ENCODE measurements at regions not wholly inside any gene's neighbourhood (a gene's known extent, or its start where the extent isn't known, plus 50 kb on each side); places are given as distances from the start of the nearest gene placed in this dataset.

DNA sequence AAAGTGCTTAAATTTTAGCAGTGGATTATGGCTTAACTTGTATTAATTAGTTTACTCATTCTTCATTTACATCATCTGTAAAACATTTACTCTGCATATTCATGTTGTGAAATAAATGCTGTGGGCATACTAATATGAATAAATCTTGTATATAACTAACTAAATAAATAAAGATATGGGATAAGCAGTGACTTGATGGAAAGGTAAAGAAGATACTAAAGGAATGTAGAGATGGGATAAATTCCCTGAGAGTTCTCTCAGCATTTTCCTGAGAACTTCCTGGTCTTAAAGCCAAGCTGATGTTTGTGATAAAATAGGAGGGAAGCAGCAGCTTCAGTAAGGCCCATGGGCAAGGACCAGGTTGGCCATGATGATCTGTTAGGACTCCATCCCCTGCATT lies 652.1 kb downstream of the RNF144B start:
- no peak for DNase-seq

DNA sequence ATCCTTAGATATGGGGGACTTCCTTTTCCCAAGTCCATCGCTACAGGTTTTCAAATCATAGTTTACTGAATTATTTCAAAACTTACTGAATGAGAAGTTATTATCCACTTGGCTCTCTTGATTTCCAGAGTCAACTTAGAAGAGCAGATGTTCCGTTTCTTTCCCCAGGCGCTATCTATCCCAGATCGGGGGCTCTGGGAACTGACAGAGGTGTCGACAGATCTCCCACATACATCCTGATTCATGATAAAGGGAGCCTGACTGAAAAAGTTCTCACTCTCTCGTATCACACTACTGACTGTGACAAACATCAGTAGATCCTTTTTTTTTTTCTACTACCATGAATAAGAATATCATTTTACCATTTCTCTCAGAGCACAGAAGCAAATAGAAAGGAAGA lies 654.8 kb downstream of the RNF144B start:
- DNase-seq: no peak

DNA sequence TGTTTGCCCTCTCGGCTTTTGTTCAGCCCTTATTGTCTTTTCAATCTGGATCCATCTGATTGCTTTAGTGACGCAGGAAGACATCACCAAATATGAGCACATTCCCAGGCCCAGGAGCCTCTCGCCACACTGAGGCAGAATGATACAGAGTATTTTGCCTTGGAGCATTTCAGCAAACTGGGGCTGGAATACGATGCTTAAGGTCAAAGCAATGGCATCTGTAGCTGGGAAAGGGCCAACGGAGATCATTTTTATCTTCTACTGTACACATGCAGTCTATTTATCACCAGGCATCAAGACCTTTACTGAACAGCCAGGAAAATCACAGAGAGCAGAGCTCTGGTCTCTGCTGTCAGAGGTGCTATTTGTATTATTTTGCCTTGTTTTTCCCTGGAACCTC lies 655.3 kb downstream of the RNF144B start:
- DNase-seq: no peak

DNA sequence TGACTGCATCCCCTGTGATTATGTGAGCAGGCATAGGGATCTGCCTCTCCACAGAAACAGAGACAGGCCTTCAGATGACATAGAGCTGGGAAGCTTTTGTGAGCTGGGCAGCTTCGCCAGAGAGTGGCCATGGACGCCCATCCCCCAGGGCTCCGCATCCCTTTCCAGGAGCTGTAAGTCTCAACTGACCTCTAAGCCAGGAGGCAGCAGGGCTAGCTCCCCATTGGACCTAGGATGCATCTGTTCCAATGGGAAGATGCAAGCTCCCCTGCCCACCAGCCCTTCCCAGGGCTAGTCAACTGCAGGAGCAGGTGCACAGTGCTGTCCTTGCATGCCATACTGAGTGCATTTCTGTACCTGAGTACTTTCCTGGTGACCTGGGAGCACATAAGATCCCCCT lies 663.6 kb downstream of the RNF144B start:
- DNase-seq: no peak

DNA sequence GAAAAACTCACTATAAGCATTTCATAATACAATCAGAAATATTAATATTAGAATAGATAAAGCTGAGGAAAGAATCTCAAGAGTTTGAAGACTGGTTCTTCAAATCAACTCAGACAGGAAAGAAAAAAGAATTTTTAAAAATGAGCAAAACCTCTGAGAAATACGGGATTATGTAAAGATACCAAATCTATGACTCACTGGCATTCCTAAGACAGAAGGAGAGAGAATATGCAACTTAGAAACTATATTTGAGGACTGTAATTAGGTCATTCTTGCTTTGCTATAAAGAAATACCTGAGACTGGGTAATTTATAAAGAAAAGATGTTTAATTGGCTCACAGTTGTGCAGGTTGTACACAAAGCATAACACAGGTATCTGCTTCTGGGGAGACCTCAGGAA lies 665.1 kb downstream of the RNF144B start:
- peak in 1 of 2 experiments; percentile 16 for DNase-seq

DNA sequence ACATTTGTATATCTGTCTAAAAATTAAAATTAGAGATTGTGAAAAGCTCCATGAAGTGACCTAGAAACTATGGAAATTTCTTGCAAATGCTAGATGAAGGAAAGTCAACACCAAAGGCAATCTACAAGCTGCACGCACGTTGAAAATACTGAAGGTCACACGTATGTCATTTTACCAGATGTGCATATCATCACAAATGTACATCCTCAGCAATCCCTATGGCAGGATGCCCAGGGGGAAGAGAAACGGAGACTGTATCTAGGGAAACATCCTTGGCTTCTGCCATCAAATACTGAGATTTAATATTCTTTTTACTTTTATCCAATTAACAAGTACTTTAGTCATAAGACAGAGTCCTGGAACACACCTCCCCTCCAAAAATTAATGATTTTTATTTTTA lies 672.0 kb downstream of the RNF144B start:
- DNase-seq: no peak

DNA sequence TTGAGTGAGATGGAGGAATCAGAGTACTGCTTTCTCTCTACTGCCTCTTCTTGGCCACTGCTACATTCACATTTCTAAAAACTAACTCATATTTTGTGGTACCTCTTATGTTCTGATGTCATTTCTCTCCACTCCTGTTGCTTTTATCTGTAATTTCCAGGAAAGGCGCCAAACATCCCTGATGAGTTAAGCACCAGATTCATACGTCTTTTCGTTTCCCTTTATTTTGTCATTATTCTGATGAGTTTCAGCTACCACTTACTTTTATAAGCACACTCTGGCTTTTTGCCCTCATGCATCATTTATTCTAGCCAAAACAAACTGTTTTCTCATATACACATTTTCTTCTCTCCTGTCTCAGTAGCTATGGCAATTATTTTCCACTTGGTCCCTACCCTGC lies 680.0 kb downstream of the RNF144B start:
- no peak for DNase-seq

DNA sequence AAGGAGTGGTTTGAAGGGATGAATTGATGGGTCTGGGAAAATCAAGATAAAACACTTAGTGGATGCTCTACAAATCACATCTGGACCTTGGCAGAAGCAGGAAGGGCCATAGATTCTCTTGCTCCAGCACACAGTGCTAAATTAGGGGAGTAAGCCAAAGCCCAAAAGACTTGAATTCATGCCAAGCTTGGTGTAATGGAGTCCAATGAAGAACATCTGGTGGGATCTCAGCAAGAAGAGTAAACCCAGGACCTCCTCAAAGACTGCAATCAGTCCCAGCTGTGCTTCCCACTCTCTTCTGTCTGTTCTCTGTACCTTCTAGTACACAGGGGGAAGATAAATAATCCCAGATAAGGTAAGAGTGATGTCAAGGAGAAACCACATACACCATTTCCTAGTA lies 683.4 kb downstream of the RNF144B start:
- no peak for DNase-seq

DNA sequence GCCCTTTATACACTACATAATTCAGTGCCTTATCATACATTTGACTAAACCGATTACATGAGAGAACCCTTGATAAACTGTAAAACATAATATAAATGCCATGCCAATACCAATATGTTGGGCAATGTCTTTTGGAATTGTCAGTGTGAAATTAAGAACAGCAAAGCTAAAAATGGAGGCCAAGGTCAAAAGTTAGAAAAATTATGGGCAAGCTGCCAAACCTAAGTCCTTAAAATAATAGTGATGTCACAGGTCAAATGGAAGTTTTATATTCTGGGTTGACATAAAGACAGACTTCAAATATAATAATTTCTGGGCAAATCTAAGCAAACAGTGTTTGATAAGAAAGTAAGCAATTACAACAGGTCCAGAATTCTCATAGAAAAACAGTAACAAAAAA lies 696.7 kb downstream of the RNF144B start:
- DNase-seq: no peak

DNA sequence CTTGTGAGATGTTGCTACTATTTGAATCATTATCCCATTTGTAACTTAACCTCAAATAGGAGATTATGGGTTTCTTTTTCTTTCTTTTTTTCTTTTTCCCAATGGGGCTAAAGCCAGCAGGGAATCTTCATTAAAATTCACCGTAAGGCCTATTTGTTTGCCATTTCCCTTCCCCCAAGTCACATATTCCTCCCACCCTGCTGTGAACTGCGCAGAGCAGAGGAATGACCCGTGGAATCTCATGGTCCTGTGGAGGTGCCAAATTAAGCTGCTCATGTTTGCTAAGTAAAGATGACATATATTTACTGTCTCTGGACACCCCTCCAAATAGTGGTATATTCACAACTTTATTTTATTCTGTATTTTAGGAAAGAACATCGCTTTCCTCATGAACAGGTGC lies 699.3 kb downstream of the RNF144B start:
- DNase-seq: no peak

DNA sequence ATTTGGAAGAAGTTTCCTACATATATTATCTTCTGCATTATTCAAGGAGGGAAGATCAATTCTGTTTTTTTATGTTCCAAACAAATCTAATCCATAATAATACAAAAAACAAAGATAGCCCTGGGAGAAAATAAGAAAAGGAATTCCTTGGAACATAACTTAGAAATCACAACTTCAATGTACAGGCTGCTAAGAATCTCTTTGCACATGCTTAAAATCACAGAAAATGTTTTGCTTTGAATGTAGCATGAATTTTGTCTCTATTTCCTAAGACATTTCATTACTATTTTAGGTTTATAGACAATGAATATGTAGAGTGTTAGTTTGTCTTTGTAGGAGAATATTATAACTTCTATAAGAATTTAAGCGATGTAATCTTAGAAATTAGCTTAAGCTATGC lies 700.1 kb downstream of the RNF144B start:
- no peak for DNase-seq

DNA sequence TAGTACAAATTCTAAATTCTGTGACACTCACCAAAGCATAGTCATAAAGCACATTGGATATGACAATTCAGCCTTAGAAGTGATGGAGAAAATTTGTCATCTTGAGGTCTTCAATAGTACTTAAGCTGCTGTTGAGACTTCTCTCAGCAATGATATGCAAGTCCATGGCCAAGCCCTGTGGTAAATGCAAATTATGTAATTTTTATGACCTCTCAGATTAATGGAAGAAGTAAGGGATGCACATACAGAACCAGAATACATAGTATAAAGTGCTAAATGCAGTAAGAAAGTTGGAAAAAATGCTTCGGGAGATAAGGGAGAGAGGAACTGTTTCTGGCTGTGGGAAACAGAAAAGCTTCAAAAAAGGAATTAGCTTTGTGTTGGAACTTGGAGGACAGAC lies 700.7 kb downstream of the RNF144B start:
- no peak for DNase-seq

DNA sequence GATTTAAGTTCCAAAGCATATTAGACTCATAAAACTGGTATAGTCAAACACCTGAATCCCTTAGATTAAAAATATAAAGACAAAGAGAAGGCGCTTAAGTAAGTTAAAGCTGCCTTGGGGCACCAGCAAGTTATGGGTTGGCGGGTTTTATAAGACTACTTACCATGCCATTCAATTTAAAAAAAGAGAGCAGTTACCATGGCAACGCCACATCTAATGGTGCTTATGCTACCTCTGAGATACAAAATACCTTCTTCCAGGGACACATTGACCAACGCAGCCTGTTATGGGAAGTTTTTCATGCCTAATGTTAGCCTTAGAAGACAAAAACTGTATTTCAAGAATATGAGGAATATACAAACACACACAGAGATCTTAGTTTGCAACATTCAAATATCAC lies 713.6 kb downstream of the RNF144B start:
- no peak for DNase-seq

DNA sequence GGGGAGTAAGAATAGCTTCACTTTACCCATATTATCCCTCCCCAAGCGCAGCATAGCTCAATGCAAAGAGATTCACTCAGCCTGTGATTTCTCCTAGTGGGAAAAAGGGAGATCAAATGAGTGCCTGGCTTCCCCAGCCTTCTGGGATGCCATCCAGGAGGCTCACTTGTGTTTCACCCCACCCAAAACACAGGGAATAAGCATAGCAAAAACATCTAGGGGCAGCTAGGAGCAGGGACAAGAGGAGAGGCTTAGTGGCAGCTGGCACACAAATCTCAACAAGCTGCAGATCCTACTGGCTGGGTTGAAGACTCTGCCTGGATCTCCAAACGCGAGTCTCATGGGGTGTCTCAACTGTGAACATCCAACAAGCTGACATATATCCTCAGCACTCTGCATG lies 715.8 kb downstream of the RNF144B start:
- no peak for DNase-seq

DNA sequence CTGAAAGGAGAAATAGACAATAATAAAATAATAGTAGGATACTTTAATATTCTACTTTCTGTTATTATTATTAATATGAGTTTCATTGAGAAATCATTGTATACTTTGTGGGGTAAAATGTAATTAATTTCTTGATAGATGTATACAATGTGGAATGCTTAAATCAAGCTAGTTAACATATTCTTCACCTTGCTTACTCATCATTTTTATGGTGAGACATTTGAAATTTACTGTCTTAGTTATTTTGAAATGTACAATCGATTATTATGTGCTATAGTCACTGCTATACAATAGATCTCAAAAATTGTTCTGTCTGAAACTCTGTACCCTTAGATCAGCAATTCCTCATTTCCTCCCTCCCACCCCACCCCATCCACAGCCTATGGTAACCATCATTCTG lies 720.3 kb downstream of the RNF144B start:
- DNase-seq: no peak

DNA sequence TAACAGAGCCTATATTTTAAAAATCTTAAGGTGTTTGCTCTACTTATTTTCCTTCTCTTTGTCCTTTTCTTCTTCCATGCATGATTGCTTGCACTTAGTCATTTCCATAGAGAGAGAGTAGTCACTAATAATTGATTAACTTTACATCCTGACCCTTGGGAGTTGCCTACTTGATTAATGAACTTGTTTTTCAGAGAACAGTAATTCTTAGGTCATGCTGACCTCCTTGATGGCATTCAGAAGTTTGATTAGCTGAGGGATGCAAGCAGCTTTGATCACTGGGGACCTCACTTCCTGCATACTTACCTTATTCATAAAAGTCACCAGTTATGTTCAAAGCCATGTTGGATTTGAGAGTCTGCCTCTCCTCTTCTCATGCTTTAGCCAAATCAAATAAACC lies 715.6 kb upstream of the ID4 start:
- no peak for DNase-seq

DNA sequence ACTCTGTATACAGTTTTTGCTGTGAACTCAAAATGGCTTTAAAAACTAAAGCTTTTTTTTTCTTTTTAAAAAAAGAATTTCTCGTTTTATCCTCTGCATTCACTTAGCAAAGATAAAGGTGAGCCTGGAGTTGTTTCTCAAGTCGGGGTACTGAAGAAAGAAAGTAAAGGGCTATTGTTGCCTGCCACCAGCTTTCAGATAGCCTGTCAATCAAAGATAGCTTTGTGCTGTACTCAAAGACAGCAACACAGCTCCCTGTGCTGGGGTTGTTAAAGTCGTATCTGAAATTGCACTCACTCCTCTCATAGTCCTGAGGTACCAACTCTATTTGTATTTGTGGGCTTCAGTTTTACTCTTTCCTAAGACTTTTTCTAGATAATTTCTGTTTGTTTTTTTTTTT lies 710.1 kb upstream of the ID4 start:
- no peak for DNase-seq

DNA sequence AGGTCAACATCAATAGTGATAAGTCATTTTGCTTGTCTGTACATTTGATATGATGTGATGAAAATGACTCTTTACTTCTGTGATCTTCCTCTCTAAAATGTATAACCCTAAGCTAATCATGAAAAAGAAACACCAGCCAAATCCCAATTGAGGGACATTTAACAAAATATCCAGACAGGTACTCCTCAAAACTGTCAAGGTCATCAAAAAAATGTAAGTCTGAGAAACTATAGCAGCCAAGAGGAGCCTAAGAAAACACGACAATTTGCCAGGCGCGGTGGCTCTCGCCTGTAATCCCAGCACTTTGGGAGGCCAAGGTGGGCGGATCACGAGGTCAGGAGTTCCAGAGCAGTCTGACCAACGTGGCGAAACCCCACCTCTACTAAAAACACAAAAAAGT lies 708.5 kb upstream of the ID4 start:
- no peak for DNase-seq

DNA sequence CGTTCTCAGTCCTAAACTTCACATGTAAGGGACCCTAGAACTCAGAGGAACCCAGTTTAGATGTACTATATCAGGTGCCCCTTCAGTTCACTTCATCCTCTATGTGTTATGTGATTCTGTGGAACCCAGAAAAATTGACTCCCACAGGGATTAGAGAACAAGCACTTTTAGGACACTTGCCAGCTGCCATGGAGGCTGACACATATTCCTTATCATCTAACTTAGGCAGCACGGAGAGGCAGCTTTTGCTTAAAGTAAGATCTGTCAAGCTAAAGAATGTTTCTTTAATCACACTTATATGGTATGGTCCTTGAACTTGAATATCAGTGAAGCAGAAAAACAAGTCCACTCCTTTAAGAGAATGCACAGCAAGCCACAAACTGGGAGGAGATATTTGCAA lies 701.5 kb upstream of the ID4 start:
- DNase-seq: no peak

DNA sequence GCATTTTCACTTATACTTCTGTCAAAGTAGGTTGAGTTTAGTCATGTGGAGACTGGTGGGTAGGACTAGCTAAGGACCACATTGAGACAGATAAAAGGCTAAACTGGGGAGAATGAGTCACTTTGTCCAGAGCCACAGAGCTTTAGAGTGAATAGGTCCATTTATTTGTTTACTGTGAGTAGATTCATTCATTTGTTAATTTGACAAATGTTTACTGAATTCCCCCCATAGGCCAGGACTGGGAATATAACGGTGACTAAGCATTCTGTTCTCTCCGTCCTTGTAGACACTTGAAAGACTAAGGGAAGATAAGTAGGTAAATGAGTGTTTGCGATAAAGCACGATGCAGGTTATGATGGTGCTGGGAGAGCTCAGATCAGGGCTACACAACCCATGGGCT lies 699.7 kb upstream of the ID4 start:
- DNase-seq: no peak

DNA sequence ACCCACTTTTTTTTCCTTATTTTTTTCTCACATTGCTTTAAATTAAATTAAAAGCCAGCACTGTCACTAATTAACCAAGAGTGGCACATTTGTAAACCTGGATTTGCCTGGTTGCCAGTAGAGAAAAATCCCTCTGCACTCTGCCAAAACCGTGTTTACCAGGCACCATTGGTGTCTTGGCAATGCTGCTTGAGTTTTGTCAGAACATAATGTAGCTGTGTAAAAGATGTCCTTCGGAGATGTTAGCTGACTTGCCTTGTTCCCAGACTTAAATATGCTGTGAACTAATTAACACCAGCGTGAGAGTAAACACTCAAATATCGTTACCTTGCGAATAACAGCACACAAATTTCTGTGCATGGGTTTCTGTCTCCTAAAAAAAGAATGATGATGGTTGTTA lies 694.9 kb upstream of the ID4 start:
- DNase-seq: no peak

DNA sequence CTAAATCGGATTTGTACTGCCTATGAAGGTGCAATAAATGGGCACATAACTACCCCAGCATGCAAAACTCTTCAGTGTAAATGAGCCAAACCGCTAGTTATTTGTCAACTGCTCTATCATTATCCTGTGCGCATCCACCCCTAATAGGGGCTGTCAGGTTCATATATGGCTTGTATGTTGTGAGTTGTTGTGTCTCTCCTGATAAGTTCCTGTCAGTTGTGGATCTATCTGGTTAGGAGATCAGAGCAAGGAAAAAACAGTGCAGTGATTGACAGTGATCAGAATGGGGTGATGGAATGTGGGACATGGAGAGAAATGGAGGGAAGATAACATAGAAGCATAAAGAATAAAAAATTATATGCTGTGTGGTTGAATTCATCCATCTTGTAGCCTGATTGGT lies 686.9 kb upstream of the ID4 start:
- DNase-seq: no peak

DNA sequence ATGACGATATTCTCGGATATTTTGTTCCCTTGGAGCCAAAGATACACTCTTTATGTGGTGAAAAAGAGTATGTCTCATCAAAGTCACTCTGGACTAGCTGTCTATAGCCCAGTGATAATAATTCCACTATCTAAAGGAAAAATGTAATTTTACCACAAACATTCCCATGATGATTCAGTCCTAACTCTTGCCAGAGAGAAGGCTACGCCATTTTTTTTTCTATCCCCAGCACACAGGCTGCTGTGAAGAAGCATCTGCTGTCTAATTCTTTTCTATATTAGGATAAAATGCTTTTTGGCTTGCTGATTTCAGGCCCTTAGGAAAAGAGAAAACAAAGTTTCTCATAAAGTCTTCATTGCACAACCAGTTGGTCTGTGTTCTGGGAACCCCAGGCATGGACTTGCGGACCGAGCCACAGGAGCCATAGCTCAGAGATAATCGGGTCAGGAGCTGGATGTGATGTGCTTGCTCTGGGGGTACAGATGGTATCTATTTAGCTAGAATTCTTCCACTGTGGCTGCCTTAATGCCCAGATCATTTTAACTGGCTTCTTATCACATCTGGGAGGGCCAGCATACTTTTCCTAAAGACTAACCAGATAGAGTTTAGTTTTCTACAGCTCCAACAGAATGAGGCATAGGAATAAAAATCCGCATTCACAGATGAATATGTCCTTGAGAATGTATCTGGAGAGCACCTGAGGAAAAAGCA lies 683.7 kb upstream of the ID4 start:
- DNase-seq: no peak

DNA sequence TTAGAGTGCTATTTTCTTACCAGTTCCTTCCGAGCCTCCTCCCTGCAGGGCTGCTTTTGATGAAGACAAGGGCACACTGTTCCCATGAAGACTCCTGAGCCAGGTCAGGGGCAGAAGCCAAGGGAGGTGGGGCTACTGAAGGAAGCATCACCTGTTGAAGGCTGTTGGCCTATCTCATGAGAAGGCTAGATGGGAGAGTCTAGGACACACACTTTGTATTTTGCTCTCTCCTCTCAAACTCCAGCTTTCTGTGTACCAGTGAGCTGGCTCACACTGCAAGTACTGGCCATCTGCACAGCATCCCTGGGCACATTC lies 683.2 kb upstream of the ID4 start:
- no peak for DNase-seq

DNA sequence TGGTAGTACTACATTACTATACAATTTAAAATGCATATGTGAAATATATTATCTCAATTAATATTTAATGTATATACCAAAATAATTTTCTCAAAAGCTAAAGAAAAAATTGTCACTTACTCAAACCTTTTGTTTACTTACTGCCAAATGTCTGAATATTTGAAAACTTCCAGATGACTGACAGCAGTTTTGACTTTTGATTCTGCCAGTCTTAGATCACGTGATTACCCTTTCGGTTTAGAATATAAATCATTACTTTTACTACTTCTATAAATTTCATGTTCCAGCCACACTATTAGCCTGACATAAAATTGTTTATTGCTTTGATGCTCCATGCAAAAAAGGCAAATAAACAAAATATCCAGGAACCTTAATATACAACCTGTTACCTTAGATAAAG lies 680.7 kb upstream of the ID4 start:
- DNase-seq: no peak

DNA sequence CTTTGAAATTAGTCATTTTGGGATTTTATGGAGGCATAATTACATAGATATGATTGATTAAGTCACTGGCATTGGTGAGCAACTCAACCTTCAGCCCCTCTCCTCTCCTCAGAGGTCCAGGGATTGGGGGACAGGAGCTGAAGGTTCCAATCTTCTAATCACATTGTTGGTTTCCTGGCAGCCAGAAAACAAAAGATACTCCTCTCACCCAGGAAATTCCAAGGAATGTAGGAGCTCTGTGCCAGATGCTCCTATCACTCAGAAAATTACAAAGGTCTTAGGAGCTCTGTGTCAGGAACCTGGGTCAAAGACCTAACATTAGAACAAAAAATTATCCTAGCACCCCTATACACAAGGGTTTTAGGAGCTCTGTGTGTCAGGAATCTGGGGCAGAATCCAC lies 679.7 kb upstream of the ID4 start:
- DNase-seq: no peak
